OCI-LY7 (cell line): ENCODE measurements at regions not wholly inside any gene's neighbourhood (a gene's known extent, or its start where the extent isn't known, plus 50 kb on each side); places are given as distances from the start of the nearest gene placed in this dataset.

Experiments used
- EZH2phosphoT487 ChIP-seq: fragments of 200-600 bp; sonication (generic); IDR thresholded peaks from 2 replicates; pipeline ENCODE4 v1.6.1; 2018; ENCODE audit warnings: low read depth, borderline replicate concordance, mild to moderate bottlenecking, mixed run types, antibody characterized with exemption, low read length, moderate library complexity, mixed read lengths
- TF ChIP-seq, protein P1 (sequence below): fragments of 200-600 bp; sonication (generic); conservative IDR thresholded peaks from 2 replicates; pipeline ENCODE4 v1.5.1; 2014; ENCODE audit warnings: mild to moderate bottlenecking, antibody characterized with exemption, low read length, moderate library complexity, mixed read lengths

- TF ChIP-seq EZH2phosphoT487: no peak
- TF ChIP-seq, protein P1, sequence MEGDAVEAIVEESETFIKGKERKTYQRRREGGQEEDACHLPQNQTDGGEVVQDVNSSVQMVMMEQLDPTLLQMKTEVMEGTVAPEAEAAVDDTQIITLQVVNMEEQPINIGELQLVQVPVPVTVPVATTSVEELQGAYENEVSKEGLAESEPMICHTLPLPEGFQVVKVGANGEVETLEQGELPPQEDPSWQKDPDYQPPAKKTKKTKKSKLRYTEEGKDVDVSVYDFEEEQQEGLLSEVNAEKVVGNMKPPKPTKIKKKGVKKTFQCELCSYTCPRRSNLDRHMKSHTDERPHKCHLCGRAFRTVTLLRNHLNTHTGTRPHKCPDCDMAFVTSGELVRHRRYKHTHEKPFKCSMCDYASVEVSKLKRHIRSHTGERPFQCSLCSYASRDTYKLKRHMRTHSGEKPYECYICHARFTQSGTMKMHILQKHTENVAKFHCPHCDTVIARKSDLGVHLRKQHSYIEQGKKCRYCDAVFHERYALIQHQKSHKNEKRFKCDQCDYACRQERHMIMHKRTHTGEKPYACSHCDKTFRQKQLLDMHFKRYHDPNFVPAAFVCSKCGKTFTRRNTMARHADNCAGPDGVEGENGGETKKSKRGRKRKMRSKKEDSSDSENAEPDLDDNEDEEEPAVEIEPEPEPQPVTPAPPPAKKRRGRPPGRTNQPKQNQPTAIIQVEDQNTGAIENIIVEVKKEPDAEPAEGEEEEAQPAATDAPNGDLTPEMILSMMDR: no peak
Observed at GRCh38 chr2:228847684-228848083, 423.4 kb downstream of the PID1 start.
